Epithelial cell of proximal tubule (primary cell): ENCODE measurements at regions not wholly inside any gene's neighbourhood (a gene's known extent, or its start where the extent isn't known, plus 50 kb on each side); places are given as distances from the start of the nearest gene placed in this dataset.

Experiments used
- DNase-seq: peaks from one replicate; pipeline ENCODE4 v3.0.0-alpha.2; 2011; ENCODE audit warnings: low read depth
- H3K4me3 ChIP-seq: 2 replicates; pipeline ENCODE4 v1.5.1; 2011; ENCODE audit warnings: low read depth, mild to moderate bottlenecking, low read length
- CTCF ChIP-seq: conservative IDR thresholded peaks from 2 replicates; pipeline ENCODE4 v1.5.1; 2012; ENCODE audit warnings: low read depth, mild to moderate bottlenecking, low read length

GRCh38 chr20:12276011-12276673 is 358.4 kb downstream of the BTBD3 start:
- TF ChIP-seq CTCF = no peak
- no peak for DNase-seq
- no peak overlapping the region for H3K4me3 ChIP-seq

GRCh38 chr20:12287575-12287974 is 369.9 kb downstream of the BTBD3 start:
- DNase-seq = no peak
- H3K4me3 ChIP-seq = no peak overlapping the region
- TF ChIP-seq CTCF = no peak

GRCh38 chr20:12289465-12289864 is 371.8 kb downstream of the BTBD3 start:
- no peak overlapping the region for H3K4me3 ChIP-seq
- no peak for DNase-seq
- TF ChIP-seq CTCF = no peak

GRCh38 chr20:12291386-12291785 is 373.7 kb downstream of the BTBD3 start:
- no peak for TF ChIP-seq CTCF
- no peak overlapping the region for H3K4me3 ChIP-seq
- DNase-seq = no peak

- DNase-seq = no peak
- no peak overlapping the region for H3K4me3 ChIP-seq
- TF ChIP-seq CTCF = no peak
These were observed 376.2 kb downstream of the BTBD3 start for GRCh38 chr20:12293900-12294299.

- H3K4me3 ChIP-seq = no peak overlapping the region
- TF ChIP-seq CTCF = no peak
- DNase-seq = no peak
These were observed 377.0 kb downstream of the BTBD3 start for GRCh38 chr20:12294678-12295077.

GRCh38 chr20:12305188-12305950 is 387.7 kb downstream of the BTBD3 start:
- DNase-seq = no peak
- no peak overlapping the region for H3K4me3 ChIP-seq
- TF ChIP-seq CTCF = no peak
